HG03103 (cell line): ENCODE measurements at regions not wholly inside any gene's neighbourhood (a gene's known extent, or its start where the extent isn't known, plus 50 kb on each side); places are given as distances from the start of the nearest gene placed in this dataset.

ENCODE experiments used
- ATAC-seq: cut with Tn5 transposase; IDR thresholded peaks from one replicate; pipeline ENCODE4 v1.9.1; 2021; ENCODE audit warnings: low read depth; ENCODE audit not compliant: unreplicated experiment

- no peak for ATAC-seq
Measured at GRCh38 chr2:105597806-105598803, 146.6 kb upstream of the NCK2 start.

DNA sequence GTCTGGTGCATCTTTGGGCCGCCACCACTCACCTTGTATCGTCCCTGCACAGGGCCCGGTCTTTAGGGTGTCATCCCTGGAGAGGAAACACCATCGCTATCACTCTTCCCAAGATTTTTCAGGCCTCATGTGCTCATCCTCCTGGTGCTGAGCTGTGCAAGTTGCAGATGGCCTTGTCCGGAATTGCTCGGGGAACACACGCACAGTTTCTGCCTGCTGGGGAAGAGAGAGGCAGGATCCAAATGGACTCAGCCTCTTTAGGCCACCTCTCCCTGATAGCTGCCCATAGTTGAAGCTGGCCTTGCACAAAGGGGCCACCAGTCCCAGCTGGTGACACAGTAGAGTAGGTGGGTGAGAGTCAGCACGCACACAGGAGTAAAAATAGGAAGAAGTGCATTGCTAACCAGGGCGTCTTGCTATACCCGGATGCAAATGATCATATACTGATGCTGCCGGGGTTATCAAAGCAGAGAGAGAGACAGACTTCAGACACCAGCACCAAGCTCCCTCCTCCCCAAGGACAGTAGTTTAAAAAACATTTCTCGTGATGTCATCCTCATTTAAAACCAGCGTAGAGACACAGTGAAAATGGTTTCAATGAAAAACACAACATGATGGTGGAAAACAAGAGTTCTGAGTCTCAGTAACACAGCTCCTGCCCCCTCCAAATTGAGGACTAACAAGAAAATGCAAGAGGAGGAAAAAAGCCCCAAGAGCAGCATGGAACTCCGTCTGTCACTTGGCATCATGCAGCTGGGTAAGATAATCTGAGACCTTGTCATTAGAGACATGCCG, 147.5 kb upstream of the NCK2 start:
- ATAC-seq = no peak

GRCh38 chr2:105596411-105596921, 148.2 kb upstream of the NCK2 start:
- ATAC-seq = no peak

DNA sequence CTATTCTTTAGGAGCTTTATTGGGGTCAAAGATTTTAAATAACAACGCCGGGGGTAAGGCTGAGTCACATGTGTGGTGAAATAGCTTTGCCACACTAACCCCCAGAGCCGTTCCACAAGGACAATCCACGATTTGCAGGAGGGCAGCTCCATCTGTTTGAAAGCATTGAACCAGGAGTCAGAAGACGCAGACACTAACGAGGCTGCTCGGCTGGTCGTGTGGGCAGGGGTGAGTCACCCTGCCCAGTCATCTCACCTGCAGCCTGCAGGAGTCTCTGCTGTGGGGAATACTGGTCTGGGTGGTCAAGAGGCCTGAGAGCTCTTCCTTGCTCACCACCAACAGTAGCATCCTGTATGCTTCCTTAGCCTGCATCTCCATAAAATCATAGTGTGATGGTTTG, 149.2 kb upstream of the NCK2 start:
- ATAC-seq = no peak

DNA sequence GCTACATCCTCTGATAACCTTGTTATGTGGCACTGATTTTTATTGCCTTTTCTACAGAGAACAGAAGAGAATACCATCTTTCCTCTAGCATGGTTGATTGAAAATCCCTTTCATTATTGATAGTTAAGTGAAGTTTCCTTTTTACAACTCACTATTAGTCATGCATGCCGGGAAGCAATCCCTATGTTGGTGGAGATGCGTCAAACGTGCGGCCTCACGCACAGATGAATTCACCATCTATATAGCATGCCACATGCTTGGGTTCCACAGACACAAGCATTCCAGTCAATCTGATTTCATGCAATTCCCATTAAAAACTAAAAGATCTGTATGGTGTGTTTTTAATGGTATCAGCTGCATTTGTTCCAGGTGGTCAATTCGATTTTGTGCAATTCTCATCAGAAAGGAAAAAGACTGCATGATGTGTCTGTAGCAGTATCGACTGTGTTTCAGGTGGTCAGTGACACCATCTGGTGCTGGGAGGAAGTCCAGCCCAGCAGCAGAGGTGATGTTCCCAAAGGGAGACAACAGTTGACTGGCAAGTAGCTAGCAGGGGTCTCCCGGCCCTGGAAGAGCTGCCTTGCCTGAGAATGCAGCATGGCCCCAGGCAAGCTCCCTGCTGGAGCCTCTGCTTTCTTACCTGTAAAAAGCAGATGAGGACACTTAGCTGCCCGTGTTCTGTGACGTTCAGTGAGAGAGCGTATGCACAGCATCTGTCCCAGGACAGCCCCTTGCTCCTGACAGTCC, 151.3 kb upstream of the NCK2 start:
- ATAC-seq = no peak

DNA sequence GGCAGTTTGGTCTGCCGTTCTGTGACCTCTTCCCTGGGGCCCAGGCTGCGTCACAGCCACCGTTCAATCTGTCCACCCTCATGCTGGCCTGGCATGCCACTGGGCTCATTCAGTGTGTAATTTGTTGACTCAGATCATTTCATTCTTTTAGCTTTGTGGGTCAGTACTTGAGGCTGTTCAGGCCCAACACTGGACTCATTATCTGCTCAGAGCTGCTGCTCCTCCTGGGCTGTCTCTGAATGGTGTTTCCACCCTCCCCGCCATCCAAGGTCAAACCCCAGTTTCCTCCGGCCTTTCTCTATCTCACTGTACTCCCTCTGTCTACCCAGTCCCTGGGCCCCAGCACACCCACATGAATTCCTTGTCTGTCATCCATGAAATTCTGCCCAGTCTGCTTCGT, 152.4 kb upstream of the NCK2 start:
- ATAC-seq = no peak

DNA sequence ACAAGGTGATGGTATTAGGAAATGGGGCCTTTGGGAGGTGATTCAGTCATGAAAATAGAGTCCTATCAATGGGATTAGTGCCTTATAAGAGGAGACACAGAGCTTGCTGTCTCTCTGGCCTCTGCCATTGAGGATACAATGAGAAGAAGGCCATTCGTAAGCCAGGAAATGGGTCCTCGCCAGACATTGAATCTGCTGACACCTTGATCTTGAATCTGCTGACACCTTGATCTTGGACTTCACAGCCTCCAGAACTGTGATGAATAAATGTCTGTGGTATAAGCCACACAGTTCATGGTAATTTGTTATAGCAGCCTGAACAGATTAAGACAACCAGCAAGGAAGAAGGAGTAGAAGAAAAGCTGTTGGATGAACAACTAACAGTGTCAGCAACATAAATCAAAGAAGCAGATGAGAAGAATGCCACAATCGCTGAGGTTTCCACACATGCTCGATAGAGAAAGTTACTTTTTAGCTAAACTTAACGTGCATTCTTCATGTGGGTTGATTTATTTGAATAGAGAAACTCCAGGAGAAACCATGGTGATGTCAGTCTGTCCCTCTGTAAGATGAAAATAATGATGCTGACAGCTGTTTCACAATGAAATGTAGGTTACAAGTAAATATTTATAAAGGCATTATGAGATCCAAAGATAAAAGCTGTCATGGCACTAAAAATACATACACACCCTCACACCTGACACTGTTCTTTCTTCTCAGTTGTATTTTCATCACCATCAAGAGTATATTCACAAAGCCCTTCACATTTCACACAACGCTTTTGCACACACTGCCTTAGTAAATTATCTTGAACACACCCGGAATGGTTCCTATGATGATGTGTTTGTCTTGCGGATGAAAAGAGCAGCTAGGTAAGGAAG, 153.7 kb upstream of the NCK2 start:
- no peak for ATAC-seq

DNA sequence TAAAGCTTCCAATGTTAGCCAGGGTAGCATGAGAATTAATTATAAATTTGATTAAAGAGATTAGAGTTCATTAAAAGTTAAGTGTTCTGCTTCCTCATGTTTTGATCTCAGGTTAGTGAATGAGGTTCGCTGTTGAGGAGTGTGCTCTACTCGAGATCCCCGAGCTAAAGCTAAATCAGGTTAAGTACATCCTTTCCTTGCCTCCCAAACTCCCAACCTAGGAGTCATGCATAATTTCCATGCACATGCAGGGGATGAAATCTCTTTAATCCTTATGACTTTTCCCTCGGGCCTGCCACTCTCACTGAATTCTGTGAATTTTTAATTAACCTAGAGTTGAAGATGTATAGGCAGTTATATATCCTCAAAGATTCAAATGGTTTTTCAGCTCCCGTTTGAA, 156.1 kb upstream of the NCK2 start:
- no peak for ATAC-seq

- ATAC-seq = no peak
Measured at GRCh38 chr2:105587637-105588036, 157.1 kb upstream of the NCK2 start.

- ATAC-seq = no peak
Measured at GRCh38 chr2:105584435-105585010, 160.2 kb upstream of the NCK2 start.

DNA sequence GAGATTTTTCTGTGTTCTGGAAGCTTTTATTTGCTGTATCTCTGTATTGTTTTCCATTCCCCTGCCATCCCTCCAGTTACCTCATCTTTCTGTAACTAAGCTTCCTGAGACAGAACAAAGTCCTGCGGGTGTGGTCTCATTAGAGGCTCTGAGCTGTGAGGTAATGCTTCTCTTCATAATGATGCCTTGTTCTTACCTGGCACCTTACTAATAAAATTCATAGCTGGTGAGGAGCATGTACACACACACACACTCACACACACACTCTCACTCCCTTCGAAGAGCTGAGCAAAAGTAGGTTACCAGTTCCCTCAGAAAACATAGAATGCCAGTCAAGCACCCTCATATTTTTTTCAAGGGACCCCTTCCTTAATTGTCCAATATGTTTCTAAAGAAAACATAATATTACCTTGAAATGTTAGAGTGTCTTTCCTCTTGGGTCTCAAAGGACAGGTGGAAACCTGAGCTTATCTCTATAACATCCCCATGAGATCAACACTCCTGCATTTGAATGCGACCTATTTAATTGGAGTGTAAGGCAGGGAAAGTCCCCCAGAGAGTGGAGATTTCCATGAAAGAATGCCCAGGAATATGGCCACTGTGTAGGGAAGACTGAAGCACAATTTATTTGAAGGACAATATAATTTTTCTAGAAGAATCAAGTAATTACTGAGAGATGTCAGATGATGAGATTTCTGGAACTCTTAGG, 161.6 kb upstream of the NCK2 start:
- ATAC-seq = no peak

GRCh38 chr2:105581555-105581944, 163.2 kb upstream of the NCK2 start:
- ATAC-seq = no peak

GRCh38 chr2:105580870-105581554, 163.7 kb upstream of the NCK2 start:
- ATAC-seq = no peak

DNA sequence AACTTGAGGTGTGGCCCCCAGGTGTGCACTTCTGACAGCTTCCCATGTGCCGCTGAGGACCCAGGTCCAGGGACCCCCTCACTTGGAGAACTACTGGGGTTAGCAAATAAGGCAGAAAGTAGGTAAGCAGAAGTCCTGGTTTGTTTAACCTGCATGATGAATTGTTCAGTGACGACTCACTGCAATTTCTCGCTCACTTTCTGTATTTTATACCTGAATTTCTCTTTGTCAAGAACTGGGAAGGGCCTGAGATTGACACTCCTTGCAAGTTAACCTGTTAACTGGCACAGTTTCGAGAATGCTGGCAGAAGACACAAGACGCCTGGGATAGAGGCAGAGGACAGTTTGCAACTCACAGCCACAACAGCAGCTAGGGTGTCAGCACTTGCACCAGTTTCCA, 164.5 kb upstream of the NCK2 start:
- ATAC-seq = no peak

DNA sequence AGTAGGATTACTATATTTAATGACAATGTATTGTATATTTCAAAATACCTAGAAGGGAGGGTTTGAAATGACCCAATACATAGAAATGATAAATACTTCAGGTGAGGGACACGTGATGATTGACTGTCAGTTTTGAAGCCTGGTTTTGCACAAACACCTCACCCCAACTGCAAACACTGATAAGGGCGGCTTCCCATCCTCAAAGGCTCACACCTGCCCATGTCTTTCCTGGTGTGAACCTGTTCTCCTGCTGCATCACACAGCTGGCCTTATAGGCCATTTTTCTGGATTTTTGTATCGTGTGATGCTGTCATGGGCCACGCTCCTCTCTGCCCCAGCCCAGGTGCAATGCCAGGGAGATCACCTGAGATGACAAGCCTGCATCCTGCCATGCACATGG, 166.5 kb upstream of the NCK2 start:
- no peak for ATAC-seq

DNA sequence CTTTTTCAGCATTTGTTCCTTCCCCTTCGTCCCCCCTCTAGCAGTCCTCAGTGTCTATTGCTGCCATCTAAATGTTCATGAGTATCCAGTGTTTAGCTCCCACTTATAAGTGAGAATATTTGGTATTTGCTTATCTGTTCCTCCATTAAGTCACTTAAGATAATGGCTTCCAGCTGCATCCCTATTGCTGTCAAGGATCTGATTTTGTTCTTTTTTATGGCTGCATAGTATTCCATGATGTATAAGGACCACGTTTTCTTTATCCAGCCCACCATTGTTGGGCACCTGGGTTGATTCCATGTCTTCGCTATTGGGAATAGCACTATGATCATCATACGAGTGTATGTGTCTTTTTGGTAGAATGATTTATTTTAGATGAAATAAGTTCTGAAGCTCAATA, 166.9 kb upstream of the NCK2 start:
- ATAC-seq = no peak

DNA sequence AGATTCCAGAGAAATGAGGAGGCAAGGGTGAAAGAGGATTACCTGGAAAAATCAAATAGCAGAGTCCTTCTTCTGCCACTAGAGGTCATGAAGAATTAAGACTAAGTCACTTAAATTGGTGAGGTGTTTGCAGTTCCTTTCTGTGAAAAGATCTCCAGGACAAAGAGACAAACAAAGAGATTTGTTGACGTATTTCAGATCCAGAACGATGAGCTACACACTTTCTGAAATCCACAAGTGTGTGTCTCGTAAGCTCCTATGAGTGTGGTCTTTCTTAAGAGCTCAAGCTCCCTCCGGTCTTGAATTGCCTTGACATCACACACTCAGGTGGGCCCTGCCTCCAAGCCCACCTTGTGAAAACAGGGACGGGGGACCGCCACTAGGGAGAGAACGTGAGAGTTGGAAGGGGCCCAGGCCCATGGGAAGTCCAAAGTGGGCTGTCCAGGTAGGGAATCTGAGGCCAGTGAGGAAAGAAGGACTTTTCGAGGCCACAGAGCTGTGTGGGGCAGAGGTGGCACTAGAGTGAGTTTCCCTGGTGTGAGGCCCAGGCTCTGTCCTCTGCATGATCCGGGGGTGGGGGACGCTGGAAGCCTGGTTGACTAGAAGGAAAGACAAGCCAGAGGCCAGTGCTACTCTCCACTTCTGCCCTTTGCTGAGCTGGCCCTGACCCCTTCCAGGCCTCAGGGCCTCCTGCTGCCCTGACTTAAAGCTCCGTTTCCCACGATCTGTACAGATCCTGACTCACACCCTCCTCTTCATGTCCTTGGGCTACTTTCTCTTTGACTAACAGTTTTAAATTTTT, 168.1 kb upstream of the NCK2 start:
- no peak for ATAC-seq
